ENCODE measurements at regions not wholly inside any gene's neighbourhood (a gene's known extent, or its start where the extent isn't known, plus 50 kb on each side); places are given as distances from the start of the nearest gene placed in this dataset.

DNA sequence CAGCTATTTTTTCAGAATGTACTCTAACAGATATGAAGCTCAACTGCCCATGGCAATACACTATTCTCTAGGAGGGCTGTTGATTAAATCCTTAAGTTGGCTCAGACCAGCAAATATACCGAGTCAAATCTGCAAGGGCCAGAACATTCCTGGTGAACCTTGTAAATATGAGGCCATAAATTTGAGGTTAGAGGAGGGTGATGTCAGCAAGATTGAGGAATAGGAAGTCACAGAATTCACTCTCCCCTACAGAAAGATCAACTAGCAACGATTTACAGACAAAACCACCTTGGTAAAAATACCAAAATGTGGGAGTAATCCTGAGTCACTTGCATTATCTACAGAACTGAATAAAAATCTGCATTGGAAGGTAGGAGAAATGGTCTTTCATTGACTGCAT is 399.3 kb downstream of the GPM6A start:
- POLR2A ChIA-PET: no interaction called here
- DNase-seq (ENCODE audit: low read depth, low spot score): peak; percentile 52
- H3K4me3 ChIP-seq (ENCODE audit: low read depth, low read length): no peak overlapping the region
- TF ChIP-seq, protein P1, sequence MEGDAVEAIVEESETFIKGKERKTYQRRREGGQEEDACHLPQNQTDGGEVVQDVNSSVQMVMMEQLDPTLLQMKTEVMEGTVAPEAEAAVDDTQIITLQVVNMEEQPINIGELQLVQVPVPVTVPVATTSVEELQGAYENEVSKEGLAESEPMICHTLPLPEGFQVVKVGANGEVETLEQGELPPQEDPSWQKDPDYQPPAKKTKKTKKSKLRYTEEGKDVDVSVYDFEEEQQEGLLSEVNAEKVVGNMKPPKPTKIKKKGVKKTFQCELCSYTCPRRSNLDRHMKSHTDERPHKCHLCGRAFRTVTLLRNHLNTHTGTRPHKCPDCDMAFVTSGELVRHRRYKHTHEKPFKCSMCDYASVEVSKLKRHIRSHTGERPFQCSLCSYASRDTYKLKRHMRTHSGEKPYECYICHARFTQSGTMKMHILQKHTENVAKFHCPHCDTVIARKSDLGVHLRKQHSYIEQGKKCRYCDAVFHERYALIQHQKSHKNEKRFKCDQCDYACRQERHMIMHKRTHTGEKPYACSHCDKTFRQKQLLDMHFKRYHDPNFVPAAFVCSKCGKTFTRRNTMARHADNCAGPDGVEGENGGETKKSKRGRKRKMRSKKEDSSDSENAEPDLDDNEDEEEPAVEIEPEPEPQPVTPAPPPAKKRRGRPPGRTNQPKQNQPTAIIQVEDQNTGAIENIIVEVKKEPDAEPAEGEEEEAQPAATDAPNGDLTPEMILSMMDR (IDR thresholded peaks at IDR 0.05; ENCODE audit: insufficient read depth, low read length, missing control alignments): no peak
- CTCF ChIA-PET: no interaction called here

- no peak for DNase-seq (ENCODE audit: low read depth, low spot score)
- TF ChIP-seq, protein P1 (IDR thresholded peaks at IDR 0.05; ENCODE audit: insufficient read depth, low read length, missing control alignments): no peak
- H3K4me3 ChIP-seq (ENCODE audit: low read depth, low read length): no peak overlapping the region
- ChIA-PET POLR2A (no interaction called here), CTCF (no interaction called here)
Observed at GRCh38 chr4:175413561-175413960, 398.5 kb downstream of the GPM6A start.

- H3K4me3 ChIP-seq (ENCODE audit: low read depth, low read length): no peak overlapping the region
- TF ChIP-seq, protein P1 (IDR thresholded peaks at IDR 0.05; ENCODE audit: insufficient read depth, low read length, missing control alignments): no peak
- DNase-seq (ENCODE audit: low read depth, low spot score): no peak
- ChIA-PET CTCF (no interaction called here), POLR2A (no interaction called here)
Observed at GRCh38 chr4:175414602-175415001, 397.5 kb downstream of the GPM6A start.

DNA sequence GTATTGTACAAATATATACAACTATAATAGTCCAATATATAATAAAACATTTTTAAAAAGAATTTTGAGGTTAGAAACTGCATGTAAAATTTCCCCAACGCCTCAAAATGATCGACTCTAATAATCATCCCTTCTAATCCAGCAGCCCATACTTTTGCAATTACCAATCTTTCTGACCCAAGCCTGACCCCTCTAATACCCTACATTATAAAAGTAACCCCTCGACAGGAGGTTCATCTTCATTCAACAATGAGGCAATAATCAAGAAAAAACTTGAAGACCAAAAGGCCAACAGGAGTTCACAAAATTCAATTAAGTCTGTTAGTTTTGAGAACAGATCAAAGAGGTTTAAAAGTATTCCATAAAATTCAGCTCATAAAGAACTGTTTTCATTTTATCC is 393.5 kb downstream of the GPM6A start:
- CTCF ChIA-PET: no interaction called here
- TF ChIP-seq, protein P1 (IDR thresholded peaks at IDR 0.05; ENCODE audit: insufficient read depth, low read length, missing control alignments): no peak

DNA sequence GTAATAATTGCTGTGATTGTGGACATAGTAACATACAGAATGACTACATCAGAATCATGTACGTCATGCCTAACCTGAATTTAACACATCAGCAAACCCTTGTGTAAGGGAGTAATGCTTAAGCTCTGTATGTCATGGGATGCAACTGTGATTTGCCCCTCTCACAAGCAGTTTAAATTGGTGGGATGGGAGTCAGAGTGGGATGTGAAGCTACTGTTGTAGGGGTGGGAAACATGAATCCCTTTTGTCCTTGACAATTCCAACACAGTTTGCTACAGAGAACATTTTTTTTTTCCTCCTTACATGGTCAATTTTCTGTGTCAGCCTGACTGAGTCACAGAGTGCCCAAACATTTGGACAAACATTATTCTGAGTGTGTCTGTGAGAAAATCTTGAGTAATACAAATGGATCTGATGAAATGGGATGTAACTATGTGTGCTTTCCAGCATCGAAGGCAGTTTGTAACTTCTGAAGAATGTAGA is 392.8 kb downstream of the GPM6A start:
- TF ChIP-seq, protein P1 (IDR thresholded peaks at IDR 0.05; ENCODE audit: insufficient read depth, low read length, missing control alignments): no peak
- ChIA-PET CTCF (no interaction called here), POLR2A (no interaction called here)
- DNase-seq (ENCODE audit: low read depth, low spot score): peak; percentile 84
- H3K4me3 ChIP-seq (ENCODE audit: low read depth, low read length): no peak overlapping the region

More for the DNA sequence above, 393.5 kb downstream of the GPM6A start:
- POLR2A ChIA-PET: no interaction called here
- no peak for DNase-seq (ENCODE audit: low read depth, low spot score)
- H3K4me3 ChIP-seq (ENCODE audit: low read depth, low read length): no peak overlapping the region

GRCh38 chr4:175421506-175421905 is 390.6 kb downstream of the GPM6A start:
- ChIA-PET POLR2A (no interaction called here), CTCF (no interaction called here)
- DNase-seq (ENCODE audit: low read depth, low spot score): no peak
- H3K4me3 ChIP-seq (ENCODE audit: low read depth, low read length): no peak overlapping the region
- TF ChIP-seq, protein P1 (IDR thresholded peaks at IDR 0.05; ENCODE audit: insufficient read depth, low read length, missing control alignments): no peak
